HG03469 (cell line): ENCODE measurements at regions not wholly inside any gene's neighbourhood (a gene's known extent, or its start where the extent isn't known, plus 50 kb on each side); places are given as distances from the start of the nearest gene placed in this dataset.
A peak's percentile ranks its signal among the peaks of the same experiment; 100 is the strongest.
"Not testable (repeated sequence)": the region's sequence is repeated elsewhere in the genome, so short reads cannot be mapped to it uniquely, and the experiment has no call there.

ENCODE experiments used
- ATAC-seq: cut with Tn5 transposase; IDR thresholded peaks from one replicate; pipeline ENCODE4 v1.9.1; 2021; ENCODE audit warnings: mild to moderate bottlenecking, moderate library complexity, moderate number of reproducible peaks; ENCODE audit not compliant: unreplicated experiment

GRCh38 chr3:177449360-177450006 is 252.2 kb upstream of the TBL1XR1 start:
- ATAC-seq = peak; percentile 91

GRCh38 chr3:177451301-177451750 is 254.0 kb upstream of the TBL1XR1 start:
- no peak for ATAC-seq

GRCh38 chr3:177451864-177452830 is 254.9 kb upstream of the TBL1XR1 start:
- no peak for ATAC-seq

- no peak for ATAC-seq
These were observed 255.7 kb upstream of the TBL1XR1 start for GRCh38 chr3:177452831-177453450.

DNA sequence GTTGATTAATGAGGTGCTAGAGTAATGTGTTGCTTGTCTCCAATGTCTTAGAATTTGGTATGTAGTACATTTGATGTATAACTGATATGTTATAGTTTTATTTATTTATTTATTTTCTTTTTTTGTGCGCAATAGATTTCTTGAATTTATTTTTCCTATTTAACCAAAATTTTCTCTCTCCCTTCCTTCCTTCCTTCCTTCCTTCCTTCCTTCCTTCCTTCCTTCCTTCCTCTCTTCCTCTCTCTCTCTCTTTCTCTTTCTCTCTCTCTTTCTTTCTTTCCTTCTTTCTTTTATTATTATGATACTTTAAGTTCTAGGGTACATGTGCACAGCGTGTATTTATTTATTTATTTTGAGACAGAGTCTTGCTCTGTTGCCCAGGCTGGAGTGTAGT is 256.2 kb upstream of the TBL1XR1 start:
- no peak for ATAC-seq

DNA sequence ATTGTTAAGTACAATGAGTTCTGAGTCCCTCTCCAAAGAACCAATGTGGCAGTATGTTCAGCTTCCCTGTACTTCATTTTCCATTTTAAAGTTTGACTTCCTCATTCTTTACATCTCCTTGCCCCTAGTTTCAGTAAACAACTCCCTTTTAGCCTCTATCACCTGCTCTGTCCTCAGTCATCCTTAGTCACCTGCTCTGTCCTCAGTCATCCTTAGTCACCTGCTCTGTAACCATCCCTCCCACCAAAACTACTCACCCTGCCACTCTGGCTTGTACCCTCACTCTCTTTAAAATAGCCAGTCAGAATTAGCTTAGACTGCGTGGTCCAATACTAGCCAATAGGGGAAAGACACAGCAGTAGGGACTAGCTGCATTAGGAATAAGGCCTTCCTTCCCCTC is 259.9 kb upstream of the TBL1XR1 start:
- not testable (repeated sequence) for ATAC-seq

DNA sequence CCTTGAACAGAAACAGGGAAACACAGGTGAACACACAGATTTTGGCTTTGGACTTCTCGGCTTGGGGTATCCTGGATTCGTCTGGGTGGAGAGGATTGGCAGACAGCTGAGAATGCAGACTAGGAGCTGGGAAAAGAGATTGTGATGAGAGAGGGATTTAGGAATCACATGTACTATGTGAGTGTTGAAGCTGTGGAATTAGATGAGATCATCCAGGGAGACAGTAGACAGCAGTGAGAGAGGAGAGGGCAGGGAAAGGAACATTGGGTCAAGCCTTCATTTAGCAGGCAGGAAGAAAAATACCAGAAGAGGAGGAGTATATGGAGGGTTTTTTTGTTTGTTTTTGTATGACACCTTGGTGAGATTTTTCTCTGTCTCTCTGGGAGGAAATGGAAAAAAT is 262.1 kb upstream of the TBL1XR1 start:
- ATAC-seq = no peak

DNA sequence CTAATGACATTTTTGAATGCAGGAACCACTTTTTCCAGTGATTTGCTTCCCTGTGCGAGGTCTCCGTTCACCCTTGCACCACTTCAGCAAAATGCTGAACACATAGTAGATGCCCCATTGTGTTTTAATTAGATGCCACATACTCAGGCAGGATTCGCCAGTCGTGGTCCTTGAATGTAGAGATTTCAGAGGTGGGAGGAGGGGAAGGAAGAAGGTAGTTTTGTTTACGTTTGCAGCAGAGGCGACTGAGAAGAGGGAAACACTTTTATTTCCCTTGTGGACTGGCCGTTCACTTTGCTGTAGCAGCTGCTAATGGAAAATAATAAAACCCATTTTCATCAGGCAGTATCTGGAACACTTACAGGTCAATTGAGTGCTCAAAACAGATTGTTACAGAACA is 262.8 kb upstream of the TBL1XR1 start:
- no peak for ATAC-seq

DNA sequence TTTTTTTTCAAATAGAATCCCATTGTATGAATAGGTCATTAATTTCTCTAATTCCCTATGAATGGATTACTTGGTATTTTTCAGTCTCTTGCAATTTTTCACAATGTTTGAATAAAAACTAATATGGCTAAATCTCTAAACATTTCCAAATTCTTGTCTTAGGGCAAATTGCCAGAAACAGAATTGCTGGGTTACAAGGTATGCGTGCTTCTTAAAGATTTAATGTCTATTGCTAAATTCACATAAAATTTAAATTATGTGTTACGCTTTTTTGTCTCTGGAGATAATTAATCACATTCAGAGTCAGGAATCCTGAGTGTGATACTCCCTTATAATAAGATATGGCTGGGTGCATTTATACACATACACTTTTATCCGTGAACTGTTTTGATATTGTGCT is 264.5 kb upstream of the TBL1XR1 start:
- ATAC-seq = no peak

DNA sequence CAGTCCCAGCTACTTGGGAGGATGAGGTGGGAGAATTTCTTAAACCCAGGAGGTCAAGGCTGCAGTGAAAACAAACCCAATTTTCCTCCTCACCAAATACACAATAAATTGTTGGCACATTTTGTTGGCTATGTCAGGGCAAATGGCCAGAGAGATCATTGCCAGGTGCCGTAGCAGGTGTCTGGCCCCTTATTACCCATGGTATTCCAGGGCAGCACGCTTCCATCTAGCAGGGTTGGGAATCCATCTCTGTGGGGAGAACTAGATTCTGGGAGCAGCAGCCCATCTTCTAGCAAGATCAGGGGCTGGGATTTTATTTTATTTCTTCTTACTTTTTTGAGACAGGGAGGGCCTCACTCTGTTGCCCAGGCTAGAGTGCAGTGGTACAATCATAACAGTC is 266.1 kb upstream of the TBL1XR1 start:
- ATAC-seq = not testable (repeated sequence)

GRCh38 chr3:177463863-177464262 is 266.6 kb upstream of the TBL1XR1 start:
- no peak for ATAC-seq

DNA sequence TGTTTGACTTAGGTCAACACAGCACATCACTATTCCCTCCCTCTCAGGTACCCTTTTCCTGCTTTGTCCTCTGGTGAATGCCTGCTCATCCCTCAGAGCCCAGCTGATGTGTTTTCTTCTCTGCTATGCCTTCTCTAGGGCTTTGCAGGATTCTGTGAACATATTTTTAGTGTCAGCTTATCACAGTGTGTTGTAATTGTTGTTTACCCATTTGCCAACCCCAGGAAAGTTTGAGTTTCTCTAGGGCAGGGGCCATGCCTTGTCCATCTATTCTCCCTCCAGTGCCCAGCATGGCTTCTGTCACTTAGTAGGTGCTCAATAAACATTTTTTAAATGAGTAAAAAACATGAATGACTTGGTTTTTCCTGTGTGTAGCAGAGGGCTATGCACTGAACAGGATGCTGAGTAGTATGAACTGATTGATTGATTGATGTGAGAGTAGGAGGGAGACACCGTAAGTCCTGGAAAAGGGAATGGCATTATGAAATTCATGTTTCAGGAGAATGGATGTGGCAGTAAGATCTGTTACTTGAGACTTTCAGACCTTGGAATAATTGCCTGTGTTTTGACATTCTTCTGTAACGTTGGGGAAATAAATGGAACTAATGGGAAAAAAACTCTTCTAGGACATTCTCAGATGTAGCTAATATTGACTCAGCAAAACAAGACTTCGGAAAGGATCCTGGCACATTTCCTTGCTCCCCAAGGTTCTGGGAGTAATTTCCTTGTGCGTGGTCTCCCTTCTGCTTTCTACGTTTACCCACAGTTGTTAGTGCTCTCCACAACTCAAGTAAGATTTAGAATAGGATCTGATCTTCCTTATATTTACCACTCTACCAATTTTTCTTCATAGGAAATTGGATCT is 267.3 kb upstream of the TBL1XR1 start:
- ATAC-seq = no peak

GRCh38 chr3:177465257-177465642 is 268.0 kb upstream of the TBL1XR1 start:
- no peak for ATAC-seq

- ATAC-seq = no peak
These were observed 268.8 kb upstream of the TBL1XR1 start for GRCh38 chr3:177466074-177466473.

DNA sequence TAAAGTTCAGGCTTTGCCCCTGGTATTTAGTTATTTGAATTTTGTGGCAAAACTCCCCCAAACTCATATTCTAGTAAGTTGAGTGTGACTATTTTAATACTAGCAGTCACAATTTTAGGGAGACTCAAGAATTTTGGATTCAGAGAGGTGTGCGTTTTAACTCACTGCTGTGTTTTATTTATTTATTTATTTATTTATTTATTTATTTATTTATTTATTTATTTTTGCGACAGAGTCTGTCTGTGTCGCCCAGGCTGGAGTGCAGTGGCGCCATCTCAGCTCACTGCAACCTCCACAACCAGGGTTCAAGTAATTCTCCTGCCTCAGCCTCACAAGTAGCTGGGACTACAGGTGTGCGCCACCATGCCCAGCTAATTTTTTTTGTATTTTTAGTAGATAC is 269.3 kb upstream of the TBL1XR1 start:
- not testable (repeated sequence) for ATAC-seq

DNA sequence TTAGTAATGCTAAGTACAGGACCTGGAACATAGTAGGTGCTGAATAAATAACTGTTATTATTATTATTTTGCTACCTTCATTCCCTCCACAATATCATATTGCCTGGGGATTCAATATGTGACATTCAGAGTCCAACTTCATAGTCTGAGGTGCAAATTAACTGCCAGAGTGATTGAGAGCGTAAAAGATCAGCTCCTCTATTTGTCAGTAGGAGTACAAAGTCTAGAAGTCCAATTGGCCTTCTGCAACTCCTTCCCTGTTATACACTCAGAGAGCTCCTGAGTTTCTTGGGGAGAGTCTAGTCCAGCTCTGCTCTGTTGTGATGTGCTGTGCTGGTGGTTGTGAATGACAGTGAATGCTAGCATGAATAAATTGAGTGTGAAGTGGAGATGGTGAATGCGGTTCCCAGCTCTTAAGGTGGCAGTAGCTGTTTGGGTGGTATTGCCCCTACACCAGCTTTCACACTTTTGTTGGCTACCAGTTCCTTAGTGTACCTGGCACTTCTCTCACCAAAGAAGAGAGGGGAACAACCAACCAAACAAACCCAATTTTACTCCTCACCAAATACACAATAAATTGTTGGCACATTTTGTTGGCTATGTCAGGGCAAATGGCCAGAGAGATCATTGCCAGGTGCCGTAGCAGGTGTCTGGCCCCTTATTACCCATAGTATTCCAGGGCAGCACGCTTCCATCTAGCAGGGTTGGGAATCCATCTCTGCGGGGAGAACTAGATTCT is 270.1 kb upstream of the TBL1XR1 start:
- no peak for ATAC-seq

DNA sequence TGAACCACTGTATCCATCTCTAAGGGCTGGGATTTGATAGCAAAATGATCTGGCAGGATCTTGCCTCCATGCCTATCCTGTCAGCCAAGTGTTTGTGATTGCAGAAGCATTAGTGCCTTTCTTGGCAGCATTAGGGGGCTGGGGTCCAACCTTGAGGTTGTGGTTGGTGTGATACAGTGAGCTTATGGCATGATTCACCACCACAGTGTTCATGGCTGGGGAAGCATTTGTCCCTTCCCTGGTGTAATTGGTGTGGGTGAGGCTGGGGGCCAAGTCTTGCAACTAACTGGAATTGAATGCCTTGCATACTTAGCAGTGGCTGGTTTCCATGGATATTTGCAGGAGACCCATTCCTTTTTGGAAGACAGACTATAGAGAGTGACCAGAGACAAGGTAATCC is 271.0 kb upstream of the TBL1XR1 start:
- no peak for ATAC-seq

DNA sequence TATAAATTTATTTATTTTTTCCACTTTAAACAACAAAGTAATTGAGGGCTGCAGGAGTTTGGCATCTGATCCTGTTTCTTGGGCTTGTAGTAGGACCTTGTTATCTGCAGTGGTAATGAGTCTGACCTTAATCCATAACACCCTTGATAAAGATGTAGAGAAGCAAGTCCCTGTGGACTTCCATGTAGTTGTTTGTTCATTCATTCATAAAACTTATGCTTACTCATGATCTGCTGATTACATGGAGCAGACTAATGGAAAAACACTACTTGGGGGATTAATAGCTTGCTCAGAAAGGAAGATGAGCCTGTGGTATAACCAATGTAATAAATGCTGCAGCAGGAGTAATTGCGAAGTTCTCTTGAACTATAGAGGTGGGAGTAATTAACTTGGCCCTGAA is 271.5 kb upstream of the TBL1XR1 start:
- no peak for ATAC-seq

- no peak for ATAC-seq
These were observed 271.9 kb upstream of the TBL1XR1 start for GRCh38 chr3:177469216-177469615.
